Activated CD8-positive, alpha-beta memory T cell treated with anti-CD3 and anti-CD28 coated beads, Interleukin-2, amount 50 U/mL, for 48 hours (primary cell): ENCODE measurements at regions not wholly inside any gene's neighbourhood (a gene's known extent, or its start where the extent isn't known, plus 50 kb on each side); places are given as distances from the start of the nearest gene placed in this dataset.
A peak's percentile ranks its signal among the peaks of the same experiment; 100 is the strongest.

ENCODE experiments used
- DNase-seq: peaks from one replicate; pipeline ENCODE4 v3.0.0-alpha.2; 2020

- DNase-seq, result no peak
These were observed 613.3 kb downstream of the TBC1D22A start for GRCh38 chr22:47375621-47376321.

- DNase-seq, result no peak
These were observed 612.6 kb downstream of the TBC1D22A start for GRCh38 chr22:47374901-47375575.

- DNase-seq, result no peak
These were observed 611.9 kb downstream of the TBC1D22A start for GRCh38 chr22:47374273-47374771.

GRCh38 chr22:47373648-47374272, 611.3 kb downstream of the TBC1D22A start:
- no peak for DNase-seq

DNA sequence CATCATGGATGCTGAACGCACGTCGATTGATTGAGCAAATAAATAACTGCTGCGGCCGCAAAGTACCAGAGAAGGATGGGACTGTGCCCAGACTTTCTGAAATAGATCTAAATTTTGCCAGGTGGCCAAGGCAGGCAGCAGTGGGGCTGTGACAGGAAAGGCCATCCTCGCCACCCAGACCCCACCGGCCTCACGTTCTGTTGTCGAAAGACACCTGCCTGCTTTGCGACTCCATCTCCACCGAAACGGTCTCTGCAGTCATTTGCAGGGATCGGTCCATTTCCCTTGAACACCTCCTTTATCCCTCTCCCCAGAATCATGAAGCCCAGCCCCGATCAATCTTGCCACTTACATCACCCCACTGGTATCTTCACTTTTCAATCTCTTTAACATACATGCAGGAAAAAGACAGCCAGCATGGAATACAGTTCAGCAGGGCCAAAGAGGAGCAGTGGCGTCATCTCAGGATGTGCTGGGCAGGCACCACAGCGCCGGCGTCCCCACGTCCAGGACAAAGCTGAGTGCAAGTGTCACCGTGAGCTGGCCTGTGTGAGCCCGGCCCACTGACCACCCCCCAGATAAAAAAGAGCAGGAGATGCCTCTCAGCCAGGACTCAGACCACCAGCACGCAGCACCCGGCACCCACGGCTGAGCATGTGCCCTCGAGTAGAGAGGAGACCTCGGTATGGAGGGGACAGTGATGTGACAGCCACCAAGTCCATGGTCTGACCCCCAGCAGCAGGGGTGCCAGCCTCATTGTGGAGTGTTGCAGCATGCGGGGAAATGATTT, 610.3 kb downstream of the TBC1D22A start:
- no peak for DNase-seq

DNA sequence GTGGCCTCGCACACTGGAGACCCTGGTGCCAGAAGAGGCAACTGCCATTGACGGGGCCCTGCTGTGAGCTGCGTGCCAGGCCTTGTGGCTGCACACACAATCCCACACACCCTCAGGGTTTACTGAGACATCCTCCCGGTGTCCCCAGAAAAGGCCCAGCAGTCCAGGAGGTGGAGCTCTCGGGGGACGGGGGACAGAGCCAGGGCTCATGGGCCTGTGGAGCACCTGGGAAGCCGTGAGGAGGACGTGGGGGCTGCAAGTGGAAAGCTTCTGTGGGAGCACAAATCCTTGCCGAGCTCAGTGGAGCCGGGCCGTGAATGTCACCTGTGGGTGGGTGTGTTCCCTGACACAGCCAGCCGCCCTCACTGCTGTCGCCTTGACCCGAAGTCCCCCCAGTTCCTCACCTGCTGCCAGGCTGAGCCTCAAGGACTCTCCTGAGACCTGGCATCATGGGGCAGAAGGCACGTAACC, 609.7 kb downstream of the TBC1D22A start:
- peak; percentile 29 for DNase-seq

DNA sequence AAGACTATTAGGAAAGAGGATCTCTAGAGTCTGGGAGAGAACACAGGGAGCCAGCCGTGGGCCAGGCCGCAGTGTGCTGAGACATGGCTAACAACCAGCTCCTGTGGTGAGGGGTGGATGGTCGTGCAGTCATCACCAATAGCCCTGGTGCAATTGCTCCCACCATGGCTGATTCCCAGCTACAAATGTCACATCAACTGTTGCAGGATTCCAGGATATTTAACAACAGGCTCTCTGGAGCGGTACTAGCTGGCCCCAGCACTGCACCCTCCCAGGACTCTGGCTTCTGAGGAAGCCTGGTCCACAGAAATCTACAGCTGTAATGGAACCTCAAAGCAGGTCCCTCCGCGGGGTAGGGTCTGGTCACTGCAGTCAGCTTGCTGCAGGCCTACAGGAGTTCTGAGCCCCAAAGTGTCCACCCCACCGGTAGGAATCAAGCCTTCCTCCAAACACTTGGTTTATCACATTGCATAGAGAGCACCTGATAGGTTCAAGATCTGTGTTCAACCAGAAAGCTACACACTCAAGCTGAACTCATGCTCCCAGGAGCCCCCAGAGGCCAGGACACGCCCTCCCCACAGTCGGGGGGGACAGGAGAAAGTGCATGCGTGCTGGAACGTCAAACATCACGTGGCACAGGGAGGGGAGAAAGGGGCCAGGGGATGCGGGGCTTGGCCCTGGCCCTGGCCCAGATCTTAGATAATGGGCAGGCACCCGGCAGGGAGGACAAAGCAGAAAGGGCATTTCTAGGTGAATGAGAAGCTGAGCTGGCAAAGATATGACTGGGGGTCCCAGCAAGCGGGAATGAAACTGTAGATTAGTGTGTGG, 609.0 kb downstream of the TBC1D22A start:
- peak; percentile 13 for DNase-seq

DNA sequence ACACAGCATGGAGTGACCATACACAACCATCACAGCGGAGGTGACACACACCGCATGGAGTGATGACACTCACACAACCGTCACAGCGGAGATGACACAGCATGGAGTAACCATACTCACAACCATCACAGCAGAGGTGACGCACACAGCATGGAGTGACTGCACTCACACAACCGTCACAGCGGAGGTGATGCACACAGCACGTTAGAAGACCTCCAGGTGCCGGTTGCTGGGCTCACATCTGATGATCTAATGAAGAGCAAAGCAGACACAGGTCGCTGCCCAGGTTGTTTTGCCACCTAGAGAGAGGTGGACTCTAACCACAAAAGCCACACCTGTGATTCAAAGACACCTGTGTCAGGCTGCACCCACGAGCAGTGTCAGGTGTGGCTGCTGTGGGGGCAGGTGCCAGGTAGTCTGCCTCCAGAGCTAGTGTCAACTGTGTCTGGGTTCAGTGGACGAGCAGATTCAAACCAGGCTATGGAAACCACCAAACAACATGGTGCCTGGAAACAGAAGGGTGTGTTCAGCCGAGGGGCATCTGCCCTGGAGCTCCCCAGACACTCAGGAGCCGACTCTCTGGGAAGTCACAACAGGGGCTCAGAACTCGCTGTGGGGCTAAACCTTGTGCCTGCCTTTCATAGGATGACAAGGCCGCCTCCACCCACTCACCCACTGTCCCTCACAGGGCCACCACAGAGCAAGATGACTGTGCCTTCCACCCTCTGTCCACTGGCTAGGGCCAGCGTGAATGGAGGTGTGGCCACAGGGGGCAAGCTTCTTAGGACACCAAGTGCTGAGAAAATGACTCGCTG, 608.2 kb downstream of the TBC1D22A start:
- DNase-seq, result peak; percentile 36

GRCh38 chr22:47369431-47370015, 607.1 kb downstream of the TBC1D22A start:
- peak; percentile 23 for DNase-seq

DNA sequence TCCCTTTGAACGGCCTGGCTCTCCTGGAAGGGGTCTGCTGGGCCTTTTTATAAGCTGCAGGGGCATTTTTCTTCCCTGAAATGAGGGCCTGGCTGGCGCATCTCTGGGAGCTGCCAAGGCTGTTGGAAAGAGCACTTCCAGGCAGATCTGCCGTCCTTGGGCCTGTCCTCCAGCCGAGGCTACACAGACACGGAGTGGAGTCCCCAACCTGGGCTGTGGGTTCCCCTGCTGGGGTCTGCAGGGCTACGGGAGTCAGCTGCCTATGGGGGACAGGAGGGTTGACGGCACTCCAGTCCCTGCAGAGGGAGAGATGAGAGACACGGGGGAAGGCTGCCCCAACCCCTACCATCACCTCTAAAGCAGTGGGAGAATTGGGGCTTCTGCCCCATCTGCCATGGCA, 606.6 kb downstream of the TBC1D22A start:
- DNase-seq, result peak; percentile 29

- DNase-seq, result peak; percentile 23
These were observed 605.8 kb downstream of the TBC1D22A start for GRCh38 chr22:47367993-47368945.

DNA sequence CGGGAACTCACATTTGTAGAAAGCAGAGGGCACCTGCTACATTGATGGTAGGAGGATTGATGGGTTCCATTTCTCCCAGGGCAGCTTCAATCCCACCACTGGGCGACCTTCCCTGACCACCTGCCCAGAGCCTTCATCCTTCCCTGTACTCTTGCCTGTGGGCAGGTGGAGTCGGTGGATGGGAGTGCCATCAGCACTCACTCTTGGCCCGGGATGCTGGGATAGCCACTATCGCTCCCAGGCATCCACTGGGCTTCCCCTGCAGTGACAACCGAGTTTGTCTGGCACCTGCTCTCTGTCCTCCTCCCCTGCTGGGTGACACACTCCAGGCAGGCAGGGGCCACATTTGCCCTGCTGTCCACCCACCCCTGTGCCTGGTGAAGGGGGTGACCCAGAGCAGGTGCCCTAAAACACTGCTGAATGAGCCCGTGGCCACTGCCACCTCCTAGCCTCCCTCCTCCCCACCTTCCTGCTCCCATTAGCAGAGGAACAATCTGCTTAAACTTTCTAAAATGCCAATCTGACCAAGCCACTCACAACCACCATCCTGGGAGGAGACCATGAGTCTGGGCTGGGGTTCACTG, 604.7 kb downstream of the TBC1D22A start:
- DNase-seq, result peak; percentile 17

GRCh38 chr22:47366026-47366767, 603.7 kb downstream of the TBC1D22A start:
- DNase-seq, result peak; percentile 20

DNA sequence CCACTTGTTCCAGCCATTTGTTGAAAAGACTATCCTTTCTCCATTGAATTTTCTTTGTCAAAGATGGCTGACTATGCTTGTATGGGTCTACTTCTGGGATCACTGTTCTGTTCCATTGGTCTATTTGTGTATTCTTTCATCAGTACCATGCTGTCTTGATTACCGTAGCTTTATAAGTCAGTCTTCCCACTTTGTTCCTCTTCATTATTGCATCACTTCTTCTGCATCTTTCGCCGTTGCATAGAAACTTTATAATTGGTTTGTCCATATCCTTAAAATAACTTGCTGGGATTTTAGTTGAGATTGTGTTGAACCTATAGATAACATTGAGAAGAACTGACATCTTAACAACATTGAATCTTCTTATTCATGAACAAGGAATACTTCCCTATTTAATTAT, 598.8 kb downstream of the TBC1D22A start:
- DNase-seq, result no peak

DNA sequence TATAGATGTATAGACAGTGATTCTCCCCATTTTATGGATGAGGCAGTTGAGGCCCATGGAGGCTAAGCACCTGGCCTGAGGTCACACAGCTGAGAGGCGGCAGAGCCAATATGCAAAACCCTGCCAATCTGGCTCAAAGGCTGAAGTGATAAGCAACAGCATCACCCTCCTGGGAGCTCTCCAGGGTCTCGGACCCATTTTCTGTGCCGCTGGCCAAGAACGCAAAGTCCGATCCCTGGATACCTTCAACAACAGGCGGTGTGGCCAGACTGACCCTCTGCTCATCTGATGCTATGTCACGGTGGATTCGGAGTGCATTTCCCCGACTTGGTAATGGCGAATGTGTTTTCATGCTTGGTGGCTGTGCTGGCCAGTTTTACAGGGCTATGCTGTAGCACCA, 595.0 kb downstream of the TBC1D22A start:
- DNase-seq, result peak; percentile 10

DNA sequence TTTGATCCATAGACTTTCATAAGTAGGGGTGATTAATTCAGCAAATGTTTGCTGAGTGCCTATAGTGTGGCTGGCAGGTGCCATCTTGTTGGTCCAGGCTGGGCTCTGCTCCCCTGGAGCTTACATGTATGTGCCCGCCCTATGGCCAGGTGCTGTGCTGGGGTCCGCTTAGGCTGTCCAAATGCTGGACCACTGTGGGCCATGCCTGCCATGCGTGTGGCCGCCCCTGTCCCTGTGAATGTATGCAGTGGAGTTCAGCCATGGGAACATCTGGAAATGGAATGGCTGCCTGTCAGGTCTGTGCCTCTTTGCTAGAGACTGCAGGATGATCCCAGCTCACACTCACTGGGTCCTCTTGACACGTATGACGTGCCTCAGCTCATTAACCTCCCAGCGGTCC, 594.6 kb downstream of the TBC1D22A start:
- DNase-seq, result no peak

DNA sequence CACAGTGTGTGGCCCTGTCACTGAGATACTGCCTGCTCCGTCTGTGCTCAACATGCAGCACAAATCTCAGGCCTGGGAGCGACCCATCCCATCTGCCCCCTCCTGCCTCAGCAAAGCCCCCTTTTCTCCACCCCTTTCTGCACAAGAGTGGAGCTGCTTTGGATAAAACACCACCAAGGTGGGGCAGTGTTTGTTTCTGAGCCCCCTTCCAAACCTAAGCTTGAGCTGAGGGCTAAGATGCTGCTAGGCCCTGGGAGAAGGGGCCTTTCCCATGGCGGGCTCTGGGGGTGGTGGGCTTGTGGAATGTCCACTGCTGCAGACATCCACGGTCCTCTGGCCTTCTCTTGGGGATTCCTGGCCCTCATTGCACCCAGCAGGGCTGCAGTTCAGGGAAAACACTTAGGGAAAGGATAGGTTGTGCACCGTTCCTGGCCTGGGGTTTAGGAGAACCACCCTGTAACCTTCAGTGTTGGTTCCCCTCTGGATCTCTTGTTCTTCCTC, 594.1 kb downstream of the TBC1D22A start:
- DNase-seq, result no peak
